D341Med (cell line): ENCODE measurements at regions not wholly inside any gene's neighbourhood (a gene's known extent, or its start where the extent isn't known, plus 50 kb on each side); places are given as distances from the start of the nearest gene placed in this dataset.

ENCODE experiments used
- DNase-seq: peaks from one replicate; pipeline ENCODE4 v3.0.0; 2012; ENCODE audit warnings: low spot score

- DNase-seq: no peak
Measured at GRCh38 chr6:80457439-80457933, 351.0 kb downstream of the BCKDHB start.

GRCh38 chr6:80456724-80457438, 350.4 kb downstream of the BCKDHB start:
- no peak for DNase-seq

GRCh38 chr6:80454661-80455365, 348.3 kb downstream of the BCKDHB start:
- DNase-seq: no peak

- no peak for DNase-seq
Measured at GRCh38 chr6:80454197-80454596, 347.7 kb downstream of the BCKDHB start.

- no peak for DNase-seq
Measured at GRCh38 chr6:80449726-80450125, 343.3 kb downstream of the BCKDHB start.

- no peak for DNase-seq
Measured at GRCh38 chr6:80446454-80447045, 340.1 kb downstream of the BCKDHB start.

GRCh38 chr6:80445751-80446150, 339.3 kb downstream of the BCKDHB start:
- no peak for DNase-seq

- no peak for DNase-seq
Measured at GRCh38 chr6:80442366-80442765, 335.9 kb downstream of the BCKDHB start.

- no peak for DNase-seq
Measured at GRCh38 chr6:80441131-80441530, 334.7 kb downstream of the BCKDHB start.

- DNase-seq: no peak
Measured at GRCh38 chr6:80440496-80441115, 334.1 kb downstream of the BCKDHB start.

GRCh38 chr6:80439721-80440470, 333.4 kb downstream of the BCKDHB start:
- no peak for DNase-seq

- DNase-seq: no peak
Measured at GRCh38 chr6:80438772-80439171, 332.3 kb downstream of the BCKDHB start.

GRCh38 chr6:80437801-80438200, 331.3 kb downstream of the BCKDHB start:
- no peak for DNase-seq

GRCh38 chr6:80437221-80437620, 330.8 kb downstream of the BCKDHB start:
- DNase-seq: no peak

GRCh38 chr6:80436663-80437062, 330.2 kb downstream of the BCKDHB start:
- DNase-seq: no peak

- DNase-seq: no peak
Measured at GRCh38 chr6:80435457-80435856, 329.0 kb downstream of the BCKDHB start.

- no peak for DNase-seq
Measured at GRCh38 chr6:80434691-80435350, 328.4 kb downstream of the BCKDHB start.

- no peak for DNase-seq
Measured at GRCh38 chr6:80433673-80434025, 327.2 kb downstream of the BCKDHB start.

GRCh38 chr6:80433010-80433672, 326.7 kb downstream of the BCKDHB start:
- DNase-seq: no peak

GRCh38 chr6:80425089-80425823, 318.8 kb downstream of the BCKDHB start:
- DNase-seq: no peak
